ENCODE measurements at regions not wholly inside any gene's neighbourhood (a gene's known extent, or its start where the extent isn't known, plus 50 kb on each side); places are given as distances from the start of the nearest gene placed in this dataset.

DNA sequence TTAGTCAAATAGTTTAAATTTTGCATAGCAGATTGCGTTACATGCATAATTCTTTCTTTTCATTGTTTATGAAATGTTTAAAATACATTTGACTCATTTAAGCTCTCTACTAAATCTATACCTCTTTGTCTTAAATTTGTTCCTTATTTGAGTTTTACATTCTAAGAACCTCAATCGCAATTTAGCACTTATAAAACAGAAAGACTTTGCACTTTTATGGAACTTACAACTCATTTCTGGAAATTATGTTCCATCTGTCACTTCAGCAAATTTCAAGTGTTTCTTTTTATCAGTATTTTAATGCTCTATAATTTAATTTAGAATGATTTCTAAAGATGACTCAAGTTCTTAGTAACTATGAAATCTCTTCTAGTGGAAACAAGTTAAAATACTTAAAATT lies 1505.8 kb upstream of the SPRY2 start:
- DNase-seq: no peak
- no peaks in the 10 kb centered on the region for H3K4me1 ChIP-seq
- no peak overlapping the region for H3K4me3 ChIP-seq
- no peaks in the 10 kb centered on the region for H3K27me3 ChIP-seq (ENCODE audit: insufficient read depth in 3 of 3, low read length in 2 of 3)
- intact Hi-C loops (cut with DNase I): no loop called here
- H3K36me3 ChIP-seq (ENCODE audit: insufficient read depth in 1 of 2, low read depth in 1 of 2): no peaks in the 10 kb centered on the region
- no peaks in the 10 kb centered on the region for H3K9me3 ChIP-seq
- ATAC-seq: no peak
- TF ChIP-seq, protein P1, sequence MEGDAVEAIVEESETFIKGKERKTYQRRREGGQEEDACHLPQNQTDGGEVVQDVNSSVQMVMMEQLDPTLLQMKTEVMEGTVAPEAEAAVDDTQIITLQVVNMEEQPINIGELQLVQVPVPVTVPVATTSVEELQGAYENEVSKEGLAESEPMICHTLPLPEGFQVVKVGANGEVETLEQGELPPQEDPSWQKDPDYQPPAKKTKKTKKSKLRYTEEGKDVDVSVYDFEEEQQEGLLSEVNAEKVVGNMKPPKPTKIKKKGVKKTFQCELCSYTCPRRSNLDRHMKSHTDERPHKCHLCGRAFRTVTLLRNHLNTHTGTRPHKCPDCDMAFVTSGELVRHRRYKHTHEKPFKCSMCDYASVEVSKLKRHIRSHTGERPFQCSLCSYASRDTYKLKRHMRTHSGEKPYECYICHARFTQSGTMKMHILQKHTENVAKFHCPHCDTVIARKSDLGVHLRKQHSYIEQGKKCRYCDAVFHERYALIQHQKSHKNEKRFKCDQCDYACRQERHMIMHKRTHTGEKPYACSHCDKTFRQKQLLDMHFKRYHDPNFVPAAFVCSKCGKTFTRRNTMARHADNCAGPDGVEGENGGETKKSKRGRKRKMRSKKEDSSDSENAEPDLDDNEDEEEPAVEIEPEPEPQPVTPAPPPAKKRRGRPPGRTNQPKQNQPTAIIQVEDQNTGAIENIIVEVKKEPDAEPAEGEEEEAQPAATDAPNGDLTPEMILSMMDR (IDR thresholded peaks at IDR 0.05): no peak
- 83 to 85% (median 84%) methylated on average over 2 of the region's 2 CpGs for WGBS, 3 donors
- H3K27ac ChIP-seq: no peak overlapping the region

DNA sequence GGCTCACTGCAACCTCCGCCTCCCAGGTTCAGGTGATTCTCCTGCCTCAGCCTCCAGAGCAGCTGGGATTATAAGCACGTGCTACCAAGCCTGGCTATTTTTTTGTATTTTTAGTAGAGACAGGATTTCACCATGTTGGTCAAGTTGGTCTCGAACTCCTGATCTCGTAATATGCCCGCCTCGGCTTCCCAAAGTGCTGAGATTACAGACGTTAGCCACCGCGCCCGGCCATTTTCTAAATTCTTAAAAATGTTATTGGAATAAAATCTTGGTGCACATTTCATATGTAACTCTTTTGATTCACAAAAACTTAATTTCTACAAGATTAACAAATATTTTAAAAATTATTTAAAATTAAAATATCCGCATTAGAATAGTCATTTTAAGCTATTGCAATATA lies 1480.3 kb upstream of the SPRY2 start:
- peaks cover 7% of the 10 kb centered on the region for H3K9me3 ChIP-seq
- no peak for DNase-seq
- no peaks in the 10 kb centered on the region for H3K27me3 ChIP-seq (ENCODE audit: insufficient read depth in 3 of 3, low read length in 2 of 3)
- TF ChIP-seq, protein P1 (IDR thresholded peaks at IDR 0.05): no peak
- intact Hi-C loops (cut with DNase I): no loop called here
- no peaks in the 10 kb centered on the region for H3K36me3 ChIP-seq (ENCODE audit: insufficient read depth in 1 of 2, low read depth in 1 of 2)
- H3K4me3 ChIP-seq: no peak overlapping the region
- H3K27ac ChIP-seq: no peak overlapping the region
- no peaks in the 10 kb centered on the region for H3K4me1 ChIP-seq
- no peak for ATAC-seq
- 92 to 93% (median 92%) methylated on average over 11 of the region's 11 CpGs for WGBS, 3 donors

DNA sequence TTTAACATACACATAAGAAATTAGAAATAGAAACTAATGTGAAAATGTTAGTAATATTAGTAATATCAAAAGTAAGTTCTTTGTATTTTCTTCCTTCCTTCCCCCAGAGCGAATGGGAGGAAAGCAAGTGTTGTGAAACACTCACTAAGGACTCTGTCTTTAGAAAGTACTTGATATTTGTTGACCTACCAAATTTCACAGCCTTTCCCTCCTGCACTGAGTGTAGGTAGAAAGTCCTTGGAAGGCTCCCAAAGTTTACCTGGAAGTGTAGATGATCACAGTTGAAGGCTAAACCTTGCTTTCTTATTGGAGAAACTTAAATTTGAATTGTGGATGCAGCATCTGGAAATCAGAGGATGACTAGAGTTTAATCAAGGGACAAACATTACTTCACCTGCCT lies 1459.5 kb upstream of the SPRY2 start:
- no peaks in the 10 kb centered on the region for H3K36me3 ChIP-seq (ENCODE audit: insufficient read depth in 1 of 2, low read depth in 1 of 2)
- no peaks in the 10 kb centered on the region for H3K4me1 ChIP-seq
- DNase-seq (no peak), ATAC-seq (no peak)
- TF ChIP-seq, protein P1 (IDR thresholded peaks at IDR 0.05): no peak
- H3K4me3 ChIP-seq: no peak overlapping the region
- no peaks in the 10 kb centered on the region for H3K9me3 ChIP-seq
- H3K27ac ChIP-seq: no peak overlapping the region
- H3K27me3 ChIP-seq (ENCODE audit: insufficient read depth in 3 of 3, low read length in 2 of 3): no peaks in the 10 kb centered on the region
- intact Hi-C loops (cut with DNase I): no loop called here
- WGBS, 3 donors: 68 to 86% (median 82%) methylated on average over 1 of the region's 1 CpG

DNA sequence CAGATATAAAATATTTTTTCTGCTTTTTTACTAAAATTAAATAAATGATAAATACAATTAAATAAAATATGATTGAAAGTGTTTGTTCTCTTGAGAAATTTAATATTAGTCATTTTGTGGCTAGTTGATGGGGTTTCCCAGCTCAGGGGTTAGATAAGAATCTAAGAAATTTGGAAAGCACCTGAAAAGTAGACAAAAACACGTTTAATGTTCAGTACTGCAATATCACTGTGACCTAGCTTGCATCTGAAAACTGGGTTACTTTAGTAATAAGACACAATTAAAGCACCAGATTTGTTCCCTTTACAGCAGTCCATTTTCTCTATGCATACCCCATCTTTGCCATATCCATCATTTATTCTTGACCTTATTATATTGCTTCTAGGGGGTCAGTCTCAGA lies 1454.8 kb upstream of the SPRY2 start:
- 37 to 43% (median 40%) methylated on average over 1 of the region's 1 CpG for WGBS, 3 donors
- H3K27me3 ChIP-seq (ENCODE audit: insufficient read depth in 3 of 3, low read length in 2 of 3): no peaks in the 10 kb centered on the region
- ATAC-seq (no peak), DNase-seq (no peak)
- no peaks in the 10 kb centered on the region for H3K36me3 ChIP-seq (ENCODE audit: insufficient read depth in 1 of 2, low read depth in 1 of 2)
- no peaks in the 10 kb centered on the region for H3K4me1 ChIP-seq
- no peak overlapping the region for H3K4me3 ChIP-seq
- H3K9me3 ChIP-seq: no peaks in the 10 kb centered on the region
- intact Hi-C loops (cut with DNase I): no loop called here
- TF ChIP-seq, protein P1 (IDR thresholded peaks at IDR 0.05): no peak
- no peak overlapping the region for H3K27ac ChIP-seq

DNA sequence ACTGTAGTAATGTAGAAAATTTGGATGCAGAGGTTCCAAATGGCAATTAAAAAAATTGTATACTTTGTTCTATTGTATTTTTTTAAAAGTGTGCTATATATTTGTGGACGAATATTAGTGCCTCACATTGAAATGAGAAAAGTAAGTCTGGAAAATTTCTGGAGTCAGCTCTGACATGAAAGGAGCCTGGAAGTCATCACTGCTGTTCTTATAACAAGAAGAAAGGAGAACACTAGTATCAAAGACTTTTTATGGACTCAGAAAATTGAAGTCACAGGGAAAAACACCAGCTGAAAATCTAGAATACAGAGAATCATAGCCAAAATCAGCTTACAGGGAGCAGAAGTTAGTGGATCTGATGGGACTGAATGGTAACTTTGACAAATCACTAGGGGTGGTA lies 1450.7 kb upstream of the SPRY2 start:
- WGBS, 3 donors: 72 to 76% (median 74%) methylated on average over 1 of the region's 1 CpG
- no peak overlapping the region for H3K4me3 ChIP-seq
- H3K36me3 ChIP-seq (ENCODE audit: insufficient read depth in 1 of 2, low read depth in 1 of 2): no peaks in the 10 kb centered on the region
- intact Hi-C loops (cut with DNase I): no loop called here
- ATAC-seq (no peak), DNase-seq (no peak)
- TF ChIP-seq, protein P1 (IDR thresholded peaks at IDR 0.05): no peak
- no peak overlapping the region for H3K27ac ChIP-seq
- H3K4me1 ChIP-seq: no peaks in the 10 kb centered on the region
- no peaks in the 10 kb centered on the region for H3K27me3 ChIP-seq (ENCODE audit: insufficient read depth in 3 of 3, low read length in 2 of 3)
- H3K9me3 ChIP-seq: no peaks in the 10 kb centered on the region
